ENCODE measurements at regions not wholly inside any gene's neighbourhood (a gene's known extent, or its start where the extent isn't known, plus 50 kb on each side); places are given as distances from the start of the nearest gene placed in this dataset.
"Not testable (repeated sequence)": the region's sequence is repeated elsewhere in the genome, so short reads cannot be mapped to it uniquely, and the experiment has no call there.

DNA sequence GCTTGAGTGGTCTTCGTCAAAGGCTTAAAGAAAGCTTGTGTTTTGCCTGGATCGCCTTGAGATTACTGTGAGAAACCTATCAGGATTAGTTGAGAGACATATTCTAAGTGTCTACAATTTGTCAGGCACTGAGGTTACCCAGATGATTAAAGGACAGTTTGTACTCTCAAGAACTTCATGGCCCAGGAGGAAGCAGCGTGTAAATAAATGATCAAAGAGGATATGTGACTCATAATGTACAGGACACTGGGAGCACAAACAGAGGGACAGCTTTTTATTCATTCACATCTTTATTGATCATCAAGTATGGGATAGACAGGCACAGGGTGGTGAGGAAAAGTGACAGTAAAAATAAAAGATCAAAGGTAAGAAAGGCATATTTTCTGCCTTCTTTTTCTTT is 152.6 kb upstream of the FSHR start:
- DNase-seq (ENCODE audit: low spot score) = no peak

DNA sequence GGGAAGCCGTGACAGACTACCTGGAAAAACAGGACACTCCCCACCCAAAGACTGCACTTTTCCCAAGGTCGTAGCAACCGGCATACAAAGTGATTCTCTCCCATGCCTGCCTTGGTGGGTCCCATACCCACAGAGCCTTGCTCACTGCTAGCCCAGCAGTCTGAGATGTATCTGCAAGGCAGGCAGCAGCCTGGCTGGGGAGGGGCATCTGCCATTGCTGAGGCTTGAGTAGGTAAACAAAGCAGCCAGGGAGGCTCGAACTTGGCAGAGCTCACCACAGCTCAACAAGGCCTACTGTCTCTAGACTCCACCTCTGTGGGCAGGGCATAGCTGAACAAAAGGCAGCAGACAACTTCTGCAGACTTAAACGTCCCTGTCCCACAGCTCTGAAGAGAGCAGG is 144.4 kb upstream of the FSHR start:
- DNase-seq (ENCODE audit: low spot score) = not testable (repeated sequence)

DNA sequence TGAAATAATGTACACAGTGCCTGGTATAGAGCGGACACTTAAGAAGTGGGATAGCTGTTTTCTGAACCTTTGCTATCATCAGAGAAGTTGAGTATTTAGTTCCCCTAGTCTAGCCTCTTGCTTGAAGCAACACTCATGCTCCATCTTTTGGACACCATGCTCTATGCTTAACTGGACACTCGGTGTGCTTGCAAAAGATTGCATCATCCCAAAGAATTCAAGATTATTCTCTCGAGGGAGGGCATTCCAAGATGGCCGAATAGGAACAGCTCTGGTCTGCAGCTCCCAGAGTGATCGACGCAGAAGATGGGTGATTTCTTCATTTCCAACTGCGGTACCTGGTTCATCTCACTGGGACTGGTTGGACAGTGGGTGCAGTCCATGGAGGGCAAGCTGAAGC is 143.9 kb upstream of the FSHR start:
- DNase-seq (ENCODE audit: low spot score) = no peak

DNA sequence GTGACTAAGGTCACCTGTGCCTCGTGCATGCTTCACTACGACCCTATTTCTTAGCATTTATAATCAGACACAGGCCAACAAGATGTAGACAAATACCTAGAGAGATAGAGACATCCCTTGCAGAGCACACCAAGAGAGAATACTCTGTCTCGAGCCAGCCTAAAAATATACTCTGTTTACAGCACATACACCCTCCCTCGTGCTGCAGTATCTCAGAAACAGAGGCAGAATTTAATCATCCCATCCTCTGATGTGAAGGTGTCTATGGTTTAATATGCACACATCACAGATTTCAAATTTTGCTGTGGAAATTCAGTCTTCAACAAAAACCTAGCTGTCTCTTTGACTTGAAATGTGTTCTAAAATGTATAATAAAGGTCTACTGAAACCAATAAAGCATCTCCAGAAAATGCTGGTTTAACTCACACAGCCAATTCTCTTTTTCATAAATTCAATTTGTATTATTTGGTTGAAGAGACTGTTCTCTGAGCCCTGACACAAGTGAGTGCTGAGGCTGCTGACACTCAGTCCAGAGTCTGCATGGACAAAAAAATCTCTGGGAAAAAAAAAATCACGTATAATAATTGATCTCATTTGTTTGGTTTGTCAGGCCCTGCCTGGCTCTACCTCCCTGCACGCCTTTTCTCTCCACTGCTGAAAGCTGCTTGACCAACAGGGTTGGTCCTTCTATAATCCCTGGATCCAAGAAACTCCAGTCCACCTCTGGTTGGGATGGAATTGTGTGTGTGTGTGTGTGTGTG is 142.0 kb upstream of the FSHR start:
- DNase-seq (ENCODE audit: low spot score) = no peak

DNA sequence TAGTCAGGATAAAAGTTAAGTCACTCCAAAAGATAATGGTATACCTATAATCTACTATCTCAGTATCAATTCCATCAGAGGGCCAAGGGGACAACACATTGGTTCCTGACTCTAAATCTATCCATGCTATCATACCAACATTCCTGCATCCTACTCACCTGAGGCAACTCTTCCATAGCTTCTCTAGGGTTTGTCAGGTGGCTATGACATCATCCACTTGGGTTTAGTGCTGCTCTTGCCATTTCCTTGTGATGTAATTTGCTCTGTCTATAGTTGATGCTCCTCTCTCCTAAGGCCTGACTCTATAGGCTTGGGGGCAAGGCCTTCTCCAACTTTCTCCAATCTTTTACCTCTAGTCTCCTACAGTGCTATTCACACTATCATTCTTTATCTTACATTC is 139.9 kb upstream of the FSHR start:
- DNase-seq (ENCODE audit: low spot score) = no peak

DNA sequence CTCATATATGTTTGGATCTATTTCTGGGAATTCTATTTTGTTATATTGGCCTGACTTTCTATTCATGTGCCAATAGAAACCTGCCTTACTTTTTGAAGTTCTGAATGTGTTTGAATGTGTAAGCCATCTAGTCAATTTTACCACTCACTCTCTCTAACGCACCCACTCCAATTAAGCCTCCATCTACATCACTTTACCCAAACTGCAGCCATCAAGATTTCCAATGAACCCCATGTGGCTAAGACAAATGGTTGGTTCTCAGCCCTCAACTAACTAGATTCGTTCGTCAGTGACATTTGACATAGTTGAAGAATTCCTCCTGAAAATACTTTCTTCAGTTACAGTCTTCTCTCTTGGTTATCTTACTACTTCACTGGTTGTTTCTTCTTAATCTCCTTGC is 137.3 kb upstream of the FSHR start:
- no peak for DNase-seq (ENCODE audit: low spot score)

DNA sequence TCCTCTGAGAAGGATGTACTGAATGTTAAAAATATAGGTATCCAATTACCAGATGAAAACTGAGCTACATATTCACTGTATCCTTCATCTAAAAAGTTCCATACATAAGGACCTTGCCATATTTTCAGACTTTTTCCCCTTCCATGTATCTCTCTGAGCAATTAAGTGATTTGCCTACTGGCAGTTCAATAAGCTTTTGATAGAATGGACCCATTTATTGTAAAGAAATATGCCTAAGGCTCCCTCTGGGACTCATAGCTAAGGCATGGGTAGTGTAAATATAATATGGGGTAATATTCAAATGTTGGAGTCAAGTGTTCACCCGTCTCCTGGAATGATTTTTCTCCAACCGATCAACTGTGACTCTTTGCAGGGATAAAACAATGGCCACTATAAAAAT is 135.4 kb upstream of the FSHR start:
- DNase-seq (ENCODE audit: low spot score) = no peak

DNA sequence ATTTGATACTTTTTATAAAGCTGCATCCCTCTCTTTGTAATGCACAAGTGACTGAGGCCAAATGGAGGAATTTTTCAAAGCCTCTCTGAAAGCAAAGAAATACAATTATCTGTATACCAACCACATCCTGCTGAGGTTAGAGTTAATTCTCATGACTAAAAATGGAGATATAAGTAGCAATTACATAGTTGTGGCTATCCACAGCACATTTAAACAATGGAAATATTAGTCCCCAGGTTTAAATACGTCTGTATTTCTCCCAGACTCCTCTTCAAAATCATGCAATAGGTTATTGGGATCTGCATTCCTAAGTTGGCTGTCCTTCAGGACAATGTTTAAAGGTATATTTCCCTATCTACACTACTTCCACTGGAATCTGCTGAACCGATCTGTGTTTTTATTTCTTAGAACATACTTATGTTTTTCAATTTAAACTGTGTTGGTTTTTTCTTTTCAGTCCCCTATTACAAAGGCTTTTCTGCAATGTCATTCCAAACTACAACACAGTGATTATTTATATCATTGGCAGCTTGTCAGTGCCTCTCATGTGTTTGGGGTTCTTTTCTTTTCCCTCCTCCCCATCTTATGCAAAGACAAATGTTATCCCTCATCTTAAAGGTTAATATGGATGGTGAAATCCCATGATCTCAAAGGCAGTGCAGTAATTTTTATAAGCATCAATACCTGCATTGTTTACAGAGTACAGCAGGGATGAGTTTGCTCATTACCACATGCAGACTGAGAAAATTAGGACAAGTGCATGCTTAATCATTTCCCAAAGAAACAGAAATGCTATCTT is 134.8 kb upstream of the FSHR start:
- DNase-seq (ENCODE audit: low spot score) = no peak

DNA sequence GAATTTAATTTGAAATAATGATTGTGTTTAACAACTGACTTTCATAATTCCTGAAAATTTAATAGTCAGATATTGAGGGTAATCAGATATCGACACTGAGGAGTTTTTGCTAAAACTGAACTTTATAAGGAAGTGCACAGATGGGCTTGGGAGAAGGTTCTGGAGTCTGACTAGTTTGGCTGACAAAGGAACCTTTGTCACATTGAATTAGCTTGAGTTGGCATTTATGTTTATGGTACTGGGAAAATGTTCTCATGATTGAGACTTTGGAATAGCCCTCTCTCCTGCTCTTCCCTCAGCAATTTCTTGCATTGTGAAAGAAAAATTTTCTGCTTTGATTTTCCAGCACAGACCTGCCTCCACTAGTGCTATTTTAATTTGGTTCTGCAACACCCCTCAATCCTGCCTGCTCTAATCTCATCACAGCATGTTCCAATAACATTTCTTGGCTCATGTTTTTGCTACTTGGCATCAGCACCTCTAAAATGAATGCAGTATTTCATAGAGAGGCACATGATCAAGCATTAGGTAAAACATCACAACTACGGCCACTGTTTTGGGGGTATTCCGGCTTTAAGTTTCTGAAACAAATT is 133.9 kb upstream of the FSHR start:
- DNase-seq (ENCODE audit: low spot score) = no peak

DNA sequence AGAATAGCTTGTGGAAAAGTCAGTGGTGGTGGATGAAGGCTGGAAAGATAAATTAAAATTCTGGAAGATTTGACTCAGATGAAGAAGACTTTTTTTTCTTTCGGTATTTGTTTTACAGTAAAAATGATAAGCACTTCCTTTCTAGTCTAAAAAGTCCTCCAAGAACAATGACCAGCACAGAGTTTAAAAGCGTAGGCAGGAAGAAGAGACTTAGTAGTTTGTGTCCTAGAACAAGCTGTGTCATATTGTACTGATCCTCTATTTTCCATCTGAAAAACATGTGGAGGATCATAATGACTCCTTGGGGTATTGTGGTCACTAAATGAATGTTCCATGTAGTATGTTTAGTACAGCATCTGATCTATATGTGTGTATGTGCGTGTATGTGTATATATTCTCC is 132.4 kb upstream of the FSHR start:
- no peak for DNase-seq (ENCODE audit: low spot score)

DNA sequence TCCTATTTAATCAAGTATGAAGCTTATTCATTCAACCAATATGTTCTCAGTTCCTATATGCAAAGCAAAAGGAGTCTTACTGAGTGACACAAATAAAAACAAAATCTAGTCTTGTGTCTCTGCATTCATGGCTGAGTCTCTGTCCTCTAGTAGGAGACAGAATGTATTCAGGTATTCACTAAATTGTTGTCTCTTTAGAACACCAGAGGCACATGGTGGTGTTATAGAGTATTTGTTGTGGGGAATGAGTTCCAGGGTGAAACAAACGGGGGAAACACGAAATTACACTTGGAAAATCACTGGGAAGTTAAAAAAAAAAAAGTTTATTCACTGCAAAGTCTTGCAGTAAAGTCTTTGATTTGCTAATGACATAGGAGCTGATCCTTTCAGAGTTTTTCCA is 131.7 kb upstream of the FSHR start:
- DNase-seq (ENCODE audit: low spot score) = no peak

DNA sequence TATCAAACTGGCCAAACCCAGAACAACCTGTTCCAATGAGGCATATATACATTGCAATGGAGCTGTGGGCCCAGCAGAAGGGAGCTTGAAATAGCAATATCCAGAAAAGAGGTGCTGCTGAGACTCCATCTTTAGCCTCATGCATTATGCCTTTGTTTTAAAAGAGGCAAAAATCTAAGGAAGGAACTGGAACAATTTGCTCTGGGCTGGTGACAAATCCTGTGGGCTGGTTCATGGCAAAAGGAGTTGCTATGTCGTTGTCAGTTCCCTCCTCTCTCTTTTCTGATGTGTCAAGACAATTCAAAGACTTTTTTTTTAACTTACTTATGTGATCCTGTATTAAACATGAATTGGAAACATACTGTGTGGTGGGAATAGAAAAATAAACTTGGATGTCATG is 124.2 kb upstream of the FSHR start:
- DNase-seq (ENCODE audit: low spot score) = no peak

DNA sequence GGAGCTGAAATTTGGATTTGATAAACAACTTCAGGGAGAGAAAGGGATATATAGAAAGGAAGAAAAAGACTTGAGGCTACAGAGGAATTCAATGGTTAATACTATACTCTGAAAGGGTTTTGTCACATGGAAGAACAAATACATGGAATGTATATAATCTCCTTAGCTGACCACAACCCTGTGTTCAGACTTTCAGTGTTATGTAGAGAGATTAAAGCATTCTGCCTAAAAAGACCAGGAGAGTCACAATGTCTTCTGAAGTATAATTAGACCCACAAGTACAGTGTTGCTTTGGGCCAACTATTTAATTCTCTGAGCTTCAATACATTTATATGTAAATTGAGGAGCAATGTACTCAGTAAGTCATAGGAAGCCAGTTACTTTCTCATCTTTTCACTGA is 123.8 kb upstream of the FSHR start:
- DNase-seq (ENCODE audit: low spot score) = no peak

DNA sequence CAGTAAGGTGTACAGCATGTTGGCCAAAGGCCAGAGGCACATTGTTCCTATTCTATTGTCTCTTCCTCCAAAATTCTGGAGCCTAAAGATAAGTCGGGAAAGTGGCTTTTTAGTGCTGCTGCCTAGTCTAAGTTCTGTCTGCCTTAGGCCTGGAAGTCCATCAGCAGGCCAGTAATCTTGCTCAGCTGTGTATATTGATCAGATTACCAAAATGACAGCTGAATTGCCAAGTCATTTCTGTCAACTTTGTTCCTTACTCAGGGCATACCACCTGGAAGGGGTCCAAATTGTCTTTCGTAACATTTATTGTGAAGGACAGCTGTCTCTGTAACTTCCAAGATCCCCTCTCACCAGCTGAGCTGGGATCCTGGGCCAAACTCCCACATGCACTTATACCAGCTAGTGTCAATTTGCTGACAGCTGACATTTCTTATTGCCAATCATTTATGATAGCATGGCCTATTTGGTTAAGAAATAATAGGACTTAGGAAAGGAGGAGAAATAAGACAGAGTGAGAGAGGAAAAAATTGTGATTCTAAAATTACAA is 116.8 kb upstream of the FSHR start:
- no peak for DNase-seq (ENCODE audit: low spot score)

DNA sequence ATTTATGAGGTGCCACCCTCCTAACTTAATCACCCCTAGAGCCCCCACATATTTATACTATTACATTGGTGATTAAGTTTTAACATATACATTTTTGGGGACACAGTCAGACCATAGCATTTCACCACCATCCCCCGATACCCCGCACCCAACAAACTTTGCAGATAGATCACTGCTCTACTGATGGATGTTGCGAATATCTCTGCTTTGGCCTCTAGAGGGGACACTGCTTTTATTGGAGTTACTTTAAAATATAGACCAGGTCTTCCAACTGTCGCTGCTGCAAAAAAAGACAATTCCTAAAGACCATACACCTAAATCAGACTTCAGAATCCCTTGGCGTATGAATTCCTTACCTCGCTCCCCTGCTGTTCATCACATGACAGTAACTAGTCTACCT is 115.8 kb upstream of the FSHR start:
- DNase-seq (ENCODE audit: low spot score) = no peak

DNA sequence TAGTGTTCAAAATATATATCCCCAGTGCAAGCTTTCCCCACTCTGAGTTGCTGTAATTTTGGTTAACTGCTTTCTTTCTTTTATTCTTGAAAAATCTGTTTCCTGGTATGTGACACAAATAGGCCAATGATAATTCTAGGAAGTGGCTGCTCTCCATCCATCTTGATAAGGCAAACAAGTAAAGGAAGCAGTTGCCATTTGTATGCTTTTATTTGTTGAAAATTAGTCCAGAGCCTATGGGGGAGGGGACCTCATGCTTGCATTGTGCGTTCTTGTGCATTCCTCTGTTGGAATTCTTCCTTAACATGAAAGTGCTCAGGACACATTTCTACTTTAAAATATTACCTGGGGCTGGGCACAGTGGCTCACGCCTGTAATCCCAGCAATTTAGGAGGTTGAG is 111.2 kb upstream of the FSHR start:
- no peak for DNase-seq (ENCODE audit: low spot score)

DNA sequence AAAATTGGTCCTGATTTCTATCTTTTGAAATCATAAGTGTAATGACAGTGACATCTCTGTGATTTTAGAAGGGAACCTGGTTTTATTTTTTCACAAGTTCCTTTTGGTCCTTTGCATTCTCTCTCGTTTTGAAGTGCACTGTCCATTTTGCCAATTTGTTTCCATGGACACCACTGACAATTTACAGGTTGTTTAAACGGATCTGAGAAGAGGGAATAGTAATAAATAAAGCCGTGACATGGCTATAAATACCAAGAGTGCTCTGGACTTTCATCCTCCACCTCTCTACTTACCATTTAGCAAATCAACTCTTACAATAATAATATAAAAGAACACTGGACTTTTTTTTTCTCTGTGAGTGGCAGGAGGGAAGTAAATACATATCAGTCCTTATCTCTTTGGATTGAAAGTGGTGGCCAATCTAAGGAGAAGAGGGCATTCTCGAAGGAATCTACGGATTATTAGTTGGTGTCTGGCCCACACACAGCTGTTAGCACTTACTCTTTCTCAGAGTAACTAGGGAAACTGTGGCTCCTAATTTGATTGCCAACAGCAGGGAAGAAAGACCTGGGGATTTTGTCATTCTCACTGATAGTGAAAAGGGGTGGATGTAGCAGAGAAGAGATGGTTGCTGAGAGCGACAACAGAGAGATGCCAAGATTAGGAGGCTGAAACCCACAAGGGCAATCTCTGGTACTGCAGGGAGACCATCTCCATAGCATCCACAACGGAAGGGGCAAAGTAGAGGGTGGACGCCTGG is 108.7 kb upstream of the FSHR start:
- no peak for DNase-seq (ENCODE audit: low spot score)

DNA sequence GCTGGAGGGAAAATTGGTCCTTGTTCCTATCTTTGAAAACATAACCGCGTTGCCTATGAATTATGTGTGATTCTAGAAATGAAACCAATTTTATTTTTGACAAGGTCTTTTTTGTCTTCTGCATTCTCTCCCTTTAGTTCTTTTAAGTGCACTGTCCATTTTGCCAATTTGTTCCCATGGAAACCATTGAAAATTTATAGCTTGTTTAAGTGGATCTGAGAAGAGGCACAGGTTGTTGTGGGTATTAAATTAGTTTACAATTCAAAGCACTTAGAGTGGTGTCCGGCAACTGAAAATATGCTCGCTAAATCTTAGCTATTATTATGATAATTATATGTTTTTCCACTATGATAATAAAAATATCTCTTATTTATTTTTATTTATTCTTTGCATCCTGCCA is 107.5 kb upstream of the FSHR start:
- no peak for DNase-seq (ENCODE audit: low spot score)

DNA sequence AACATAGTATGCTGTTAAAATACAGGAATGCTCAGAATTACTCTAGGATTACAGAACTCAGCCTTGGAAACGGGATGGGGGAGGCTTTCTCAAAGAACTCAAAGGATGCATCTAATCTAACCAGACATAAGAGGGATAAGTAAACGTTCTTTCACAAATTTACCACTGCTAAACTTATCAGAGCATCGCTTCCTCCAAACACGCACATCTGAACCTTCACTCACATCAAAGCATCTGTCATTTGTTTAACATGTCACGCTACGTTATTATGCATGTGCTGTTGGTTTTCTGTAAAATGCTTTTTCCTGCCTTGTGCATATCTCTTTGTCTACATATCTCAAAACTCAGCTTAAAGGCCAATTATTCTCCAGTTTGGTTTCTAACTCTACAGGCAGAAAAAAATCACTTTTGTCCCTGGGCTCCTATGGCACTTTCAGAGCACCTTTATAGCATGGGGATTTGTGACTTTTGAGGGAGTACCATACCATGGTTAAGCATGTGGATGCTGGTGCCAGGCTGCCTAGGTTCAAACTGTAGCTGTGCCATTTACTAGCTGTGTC is 106.7 kb upstream of the FSHR start:
- no peak for DNase-seq (ENCODE audit: low spot score)

DNA sequence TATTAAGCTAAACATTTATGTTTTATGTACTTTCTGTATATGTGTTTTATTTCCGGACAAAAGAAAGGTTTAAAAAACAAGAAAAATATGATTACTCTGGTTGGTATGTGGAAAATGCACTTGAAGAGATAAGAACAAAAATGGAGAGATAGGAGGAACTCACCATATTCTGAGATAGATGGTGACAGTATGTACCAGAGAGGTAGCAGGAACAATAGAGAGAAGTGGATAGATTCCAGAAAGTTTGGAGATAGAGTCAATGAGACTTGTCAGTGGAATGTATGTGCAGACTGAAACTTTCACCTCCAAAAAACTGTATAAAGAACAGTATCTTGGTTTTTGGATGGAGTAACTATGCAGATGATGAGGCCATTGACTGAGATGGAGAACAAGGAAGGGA is 105.6 kb upstream of the FSHR start:
- DNase-seq (ENCODE audit: low spot score) = no peak

DNA sequence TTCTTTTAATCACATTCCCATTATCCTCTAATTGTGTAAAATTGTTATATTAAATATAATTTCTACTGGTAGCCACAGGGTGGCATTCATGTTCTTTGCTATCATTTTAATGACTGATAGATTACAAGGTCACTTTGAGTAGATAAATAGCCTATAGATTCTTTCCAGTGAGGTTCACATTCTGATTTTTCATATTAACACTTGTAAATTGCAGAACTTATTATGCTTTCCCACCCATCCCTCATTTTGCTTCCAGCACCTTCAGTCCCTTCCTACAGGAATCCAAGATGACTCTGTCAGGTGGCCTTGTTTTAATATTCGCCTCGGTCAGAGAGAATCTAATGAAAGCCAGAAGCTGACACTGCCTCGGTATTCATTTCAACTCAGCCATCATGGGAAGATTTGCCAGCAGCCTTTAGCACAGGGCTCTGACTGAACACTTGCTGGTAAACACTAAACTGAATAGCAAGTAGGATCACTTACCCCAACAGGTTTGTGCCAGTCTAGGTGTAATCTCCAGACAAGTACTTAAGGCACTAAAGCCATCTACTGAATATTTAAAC is 101.2 kb upstream of the FSHR start:
- no peak for DNase-seq (ENCODE audit: low spot score)

DNA sequence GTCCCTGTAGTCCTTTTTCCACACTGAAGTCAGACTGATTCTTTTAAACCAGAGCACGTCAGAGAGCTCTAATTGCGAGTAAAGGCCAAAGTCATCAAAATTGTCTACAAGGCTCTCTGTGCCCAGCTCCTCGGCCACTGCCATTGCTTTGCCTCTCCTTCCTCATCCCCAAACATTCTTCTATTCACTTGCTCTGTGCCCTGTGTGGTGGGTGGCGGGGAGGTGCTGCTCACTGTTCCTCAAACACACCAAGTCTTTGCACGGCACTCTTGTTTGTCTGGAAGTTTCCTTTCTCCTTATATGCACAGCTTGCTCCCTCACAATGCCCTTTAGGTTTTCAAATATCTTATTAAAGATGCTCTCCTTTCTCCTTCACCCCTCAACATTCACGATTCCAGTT is 100.1 kb upstream of the FSHR start:
- no peak for DNase-seq (ENCODE audit: low spot score)
